HepG2 (cell line): ENCODE measurements at regions not wholly inside any gene's neighbourhood (a gene's known extent, or its start where the extent isn't known, plus 50 kb on each side); places are given as distances from the start of the nearest gene placed in this dataset.

Experiments used
- NR3C1 ChIP-seq: sonication (generic); formaldehyde crosslinking; IDR thresholded peaks from 2 replicates; pipeline ENCODE4 v1.4.0; 2020; ENCODE audit warnings: missing genetic modification reagents
- POLR2AphosphoS5 ChIP-seq: IDR thresholded peaks from 2 replicates; pipeline ENCODE4 v1.6.1; 2012; ENCODE audit warnings: low read depth, low read length

DNA sequence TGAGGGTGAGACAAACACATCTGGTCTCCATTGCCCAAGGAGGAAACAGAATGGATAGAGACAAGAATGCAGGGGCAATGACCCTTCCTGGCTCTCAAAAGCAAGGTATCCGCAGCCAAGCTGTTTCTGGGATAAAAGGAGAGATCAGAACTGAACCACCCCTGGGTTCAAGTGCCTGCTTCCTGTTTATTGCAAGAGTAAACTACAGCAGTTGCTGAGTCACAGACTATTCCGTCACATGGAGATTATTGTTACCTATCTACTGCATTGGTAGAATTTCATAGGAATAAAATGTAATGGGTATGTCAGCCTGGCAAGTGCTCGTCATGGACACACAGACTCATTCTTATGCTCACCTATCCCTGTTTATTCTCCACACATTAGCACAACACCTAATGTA is 821.6 kb downstream of the GRID1 start:
- no peak for TF ChIP-seq POLR2AphosphoS5
- TF ChIP-seq NR3C1 (CRISPR knock-in tag): no peak
